Stimulated activated CD8-positive, alpha-beta memory T cell treated with anti-CD3 and anti-CD28 coated beads, Interleukin-7, amount 100 ng/mL, for 24 hours (primary cell): ENCODE measurements at regions not wholly inside any gene's neighbourhood (a gene's known extent, or its start where the extent isn't known, plus 50 kb on each side); places are given as distances from the start of the nearest gene placed in this dataset.
"Not testable (repeated sequence)": the region's sequence is repeated elsewhere in the genome, so short reads cannot be mapped to it uniquely, and the experiment has no call there.

ENCODE experiments used
- DNase-seq: peaks from one replicate; pipeline ENCODE4 v3.0.0-alpha.2; 2020; ENCODE audit warnings: low read depth

GRCh38 chr6:144922120-144922722 lies 637.1 kb downstream of the UTRN start:
- no peak for DNase-seq

DNA sequence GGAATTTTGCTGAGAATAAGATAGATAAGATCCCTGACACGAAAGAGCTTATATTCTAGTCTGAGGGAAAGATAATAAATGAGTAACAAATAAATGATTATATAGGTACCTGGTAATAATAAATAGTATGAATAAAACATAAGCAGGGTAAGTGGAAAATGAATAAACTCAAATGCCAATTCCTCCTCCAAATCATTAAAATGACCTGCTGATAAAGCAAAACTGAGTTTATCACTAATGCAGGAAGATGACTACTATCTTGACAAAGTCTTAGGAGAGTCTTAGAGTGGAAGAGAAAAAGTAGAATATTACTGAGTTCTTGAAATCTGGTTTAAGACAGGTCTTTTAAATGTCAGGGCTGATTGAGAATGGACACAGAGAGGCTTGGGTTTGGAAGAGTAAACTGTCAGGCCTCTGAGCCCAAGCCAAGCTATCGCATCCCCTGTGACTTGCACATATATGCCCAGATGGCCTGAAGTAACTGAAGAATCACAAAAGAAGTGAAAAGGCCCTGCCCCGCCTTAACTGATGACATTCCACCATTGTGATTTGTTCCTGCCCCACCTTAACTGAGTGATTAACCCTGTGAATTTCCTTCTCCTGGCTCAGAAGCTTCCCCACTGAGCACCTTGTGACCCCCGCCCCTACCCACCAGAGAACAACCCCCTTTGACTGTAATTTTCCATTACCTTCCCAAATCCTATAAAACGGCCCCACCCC lies 637.8 kb downstream of the UTRN start:
- DNase-seq: not testable (repeated sequence)

DNA sequence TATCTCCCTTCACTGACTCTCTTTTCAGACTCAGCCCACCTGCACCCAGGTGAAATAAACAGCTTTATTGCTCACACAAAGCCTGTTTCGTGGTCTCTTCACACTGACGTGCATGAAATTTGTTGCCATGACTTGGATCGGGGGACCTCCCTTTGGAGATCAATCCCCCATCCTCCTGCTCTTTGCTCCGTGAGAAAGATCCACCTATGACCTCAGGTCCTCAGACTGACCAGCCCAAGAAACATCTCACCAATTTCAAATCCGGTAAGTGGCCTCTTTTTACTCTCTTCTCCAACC lies 638.3 kb downstream of the UTRN start:
- DNase-seq: not testable (repeated sequence)

DNA sequence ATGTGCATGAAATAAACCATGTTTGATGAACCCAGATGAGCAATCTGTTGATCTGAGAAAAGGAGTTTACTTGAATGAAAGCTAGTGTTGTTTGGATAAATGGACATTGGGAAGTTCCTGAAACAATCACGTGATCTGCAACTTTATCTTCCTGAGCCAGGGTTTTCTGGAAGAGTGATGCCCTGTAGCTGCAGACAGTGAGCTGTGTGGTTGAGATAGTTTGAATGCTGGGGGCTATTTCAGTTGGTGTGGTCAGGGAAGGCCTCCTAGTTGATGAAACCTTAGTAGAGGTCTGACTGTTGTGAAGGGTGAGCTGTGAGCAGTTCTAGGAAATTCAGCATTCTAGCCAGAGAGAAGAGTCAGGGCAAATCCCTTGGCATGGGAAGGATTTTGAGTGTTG lies 643.7 kb downstream of the UTRN start:
- no peak for DNase-seq

DNA sequence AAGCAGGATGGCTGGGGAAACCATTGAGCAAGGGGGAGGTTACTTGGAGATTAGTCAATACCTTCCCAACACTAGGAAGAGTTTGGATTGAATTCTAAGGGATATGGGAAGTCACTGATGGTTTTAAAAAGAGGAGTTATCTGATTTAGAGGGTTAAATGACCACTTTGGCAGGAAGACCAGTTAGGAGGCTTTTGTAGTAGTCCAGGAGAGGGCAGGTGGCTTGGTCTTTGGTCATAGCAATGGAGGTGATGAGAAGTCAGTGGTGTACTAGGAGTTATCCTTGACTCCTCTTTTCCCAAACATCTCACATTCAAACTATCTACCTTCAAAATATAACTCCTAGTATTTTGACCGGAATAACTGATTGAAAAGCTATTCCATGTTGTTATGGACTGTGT lies 644.1 kb downstream of the UTRN start:
- no peak for DNase-seq

DNA sequence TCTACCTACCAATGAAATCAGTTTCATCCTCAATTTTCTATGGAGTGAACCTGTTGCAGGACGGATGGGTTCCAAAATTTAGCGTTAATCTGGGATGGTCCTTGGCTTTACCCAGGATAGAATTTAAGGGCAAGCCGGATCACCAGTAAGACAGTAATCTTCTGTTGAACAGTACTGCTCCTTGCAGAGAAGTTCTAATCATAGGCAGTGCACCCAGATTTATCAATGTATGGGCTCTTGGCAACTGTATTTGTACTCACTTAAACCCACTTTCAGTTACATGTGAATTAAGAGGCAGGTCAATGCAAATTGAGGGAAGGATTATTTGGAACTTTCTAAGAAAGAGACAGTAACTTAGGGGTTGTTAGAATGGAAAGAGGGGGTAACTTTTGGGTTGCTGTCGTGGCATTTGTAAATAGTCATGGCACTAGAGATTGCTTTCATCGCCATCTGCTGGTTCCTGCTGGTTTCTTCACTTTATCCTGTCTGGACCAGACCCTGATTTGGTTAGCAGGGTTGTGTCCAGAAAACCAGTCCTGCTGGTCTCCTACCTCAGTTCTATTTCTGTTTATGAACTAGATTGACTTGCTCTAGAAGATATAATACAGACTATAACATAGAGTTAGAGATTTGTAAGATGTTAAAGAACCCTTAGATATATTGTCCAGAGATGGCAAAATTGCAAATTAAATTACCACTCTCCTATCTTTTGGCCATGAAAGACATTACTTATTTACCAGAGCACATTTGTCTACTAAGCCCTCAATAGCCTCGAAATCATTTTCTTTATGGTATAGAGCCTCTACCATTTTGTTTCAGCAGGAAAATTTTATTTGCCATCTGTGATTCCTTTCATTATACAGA lies 646.3 kb downstream of the UTRN start:
- DNase-seq: peak; percentile 4

GRCh38 chr6:144932621-144933020 lies 647.5 kb downstream of the UTRN start:
- no peak for DNase-seq

DNA sequence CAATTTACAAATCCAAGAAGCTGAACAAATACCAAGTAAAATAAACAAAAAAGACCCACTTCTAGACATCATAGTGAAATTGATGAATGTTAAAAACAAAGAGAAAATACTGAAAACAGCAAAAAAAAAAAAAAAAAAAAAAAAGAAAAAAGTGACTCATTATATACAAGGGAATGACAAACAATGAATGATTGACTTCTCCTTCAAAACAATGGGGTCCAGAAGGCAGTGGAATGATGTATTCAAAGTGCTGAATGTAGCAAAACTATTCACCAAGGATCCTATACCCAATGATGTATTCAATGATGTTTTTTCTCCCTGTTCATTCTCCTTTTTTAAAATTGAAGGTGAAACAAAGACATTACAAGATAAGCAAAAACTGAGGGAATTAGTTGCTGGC lies 650.0 kb downstream of the UTRN start:
- DNase-seq: no peak

DNA sequence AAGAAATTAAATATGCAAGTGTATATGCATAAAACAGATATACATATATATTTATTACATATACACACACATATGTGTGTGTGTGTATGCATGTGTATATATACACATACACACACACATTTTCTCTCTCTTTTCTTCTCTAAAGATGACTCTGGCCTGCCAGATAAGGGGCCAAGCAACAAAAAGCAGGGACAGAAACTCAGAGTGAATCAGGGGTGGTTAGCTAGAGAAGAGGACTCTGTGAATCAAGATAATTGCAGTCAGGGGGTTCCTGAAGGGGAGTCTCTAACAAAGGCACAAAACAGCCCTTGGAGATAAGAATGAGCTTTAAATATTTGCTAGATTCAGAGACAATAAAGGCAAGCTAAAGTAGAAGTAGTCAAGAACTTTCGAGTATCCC lies 650.5 kb downstream of the UTRN start:
- no peak for DNase-seq

- DNase-seq: no peak
These were observed 651.6 kb downstream of the UTRN start for GRCh38 chr6:144936764-144937163.

DNA sequence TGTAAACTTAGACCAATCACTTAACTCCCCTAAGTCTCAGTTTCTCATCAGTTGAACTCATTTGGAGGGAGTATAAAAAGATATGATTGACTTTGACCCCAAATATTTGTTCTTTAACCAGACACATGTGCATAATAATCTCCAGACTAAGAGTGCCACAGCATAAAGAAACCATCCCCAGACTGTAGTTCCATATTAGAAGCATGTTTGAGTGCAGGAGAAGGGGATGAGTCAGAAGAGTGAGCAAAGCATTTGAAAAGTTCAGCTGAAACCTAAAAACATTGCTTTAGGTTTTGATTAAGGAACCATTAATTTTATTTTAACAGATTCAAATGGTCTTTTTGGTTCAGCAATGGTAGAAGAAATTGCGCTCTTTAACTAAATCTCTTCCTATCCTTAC lies 654.8 kb downstream of the UTRN start:
- DNase-seq: no peak

DNA sequence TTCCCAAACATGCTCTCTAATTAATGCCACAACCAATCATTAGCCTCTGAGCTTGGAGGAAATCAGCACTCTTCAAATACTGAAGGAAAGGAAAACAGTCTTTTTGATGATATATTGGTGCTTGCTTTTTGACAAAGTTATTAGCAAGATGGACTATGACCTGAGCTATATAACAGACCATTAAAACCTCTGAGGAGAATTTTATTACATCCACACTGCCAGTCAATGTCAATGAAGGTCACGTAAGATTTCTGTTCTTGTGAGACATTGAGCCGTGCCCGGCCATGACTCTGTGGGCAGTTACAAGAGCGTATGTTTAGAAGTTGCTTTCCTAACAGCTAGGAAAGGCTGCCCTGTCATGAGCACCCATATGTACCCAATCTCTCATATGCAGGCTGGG lies 659.0 kb downstream of the UTRN start:
- DNase-seq: no peak

DNA sequence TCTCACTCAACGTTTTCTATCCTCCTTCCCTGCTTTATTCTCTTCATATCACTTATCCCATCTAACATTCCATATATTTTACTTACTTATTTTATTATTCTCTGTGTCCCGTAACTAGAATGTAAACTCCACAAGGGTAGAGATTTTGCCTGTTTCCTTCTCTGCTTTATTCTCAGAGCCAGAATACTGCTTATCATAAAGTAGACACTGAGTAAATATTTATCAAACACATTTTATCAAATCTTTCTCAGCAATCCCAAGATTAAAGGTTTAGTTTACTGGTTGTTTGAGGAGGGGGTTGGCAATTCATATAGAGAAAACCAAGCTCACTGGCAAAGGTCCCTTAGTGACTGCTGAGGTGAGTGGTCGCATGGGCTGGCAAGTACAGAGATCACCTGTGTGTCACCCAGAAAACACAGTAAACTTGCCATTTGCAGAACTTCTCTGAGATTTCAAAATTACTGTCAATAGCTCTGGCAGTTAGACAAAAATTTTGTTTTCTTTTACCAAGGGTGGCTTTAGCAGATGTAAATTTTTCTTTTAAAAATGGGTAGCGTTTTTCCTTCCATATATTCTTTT lies 662.4 kb downstream of the UTRN start:
- no peak for DNase-seq

- no peak for DNase-seq
These were observed 666.7 kb downstream of the UTRN start for GRCh38 chr6:144951730-144952437.

GRCh38 chr6:144952456-144953240 lies 667.5 kb downstream of the UTRN start:
- DNase-seq: no peak

DNA sequence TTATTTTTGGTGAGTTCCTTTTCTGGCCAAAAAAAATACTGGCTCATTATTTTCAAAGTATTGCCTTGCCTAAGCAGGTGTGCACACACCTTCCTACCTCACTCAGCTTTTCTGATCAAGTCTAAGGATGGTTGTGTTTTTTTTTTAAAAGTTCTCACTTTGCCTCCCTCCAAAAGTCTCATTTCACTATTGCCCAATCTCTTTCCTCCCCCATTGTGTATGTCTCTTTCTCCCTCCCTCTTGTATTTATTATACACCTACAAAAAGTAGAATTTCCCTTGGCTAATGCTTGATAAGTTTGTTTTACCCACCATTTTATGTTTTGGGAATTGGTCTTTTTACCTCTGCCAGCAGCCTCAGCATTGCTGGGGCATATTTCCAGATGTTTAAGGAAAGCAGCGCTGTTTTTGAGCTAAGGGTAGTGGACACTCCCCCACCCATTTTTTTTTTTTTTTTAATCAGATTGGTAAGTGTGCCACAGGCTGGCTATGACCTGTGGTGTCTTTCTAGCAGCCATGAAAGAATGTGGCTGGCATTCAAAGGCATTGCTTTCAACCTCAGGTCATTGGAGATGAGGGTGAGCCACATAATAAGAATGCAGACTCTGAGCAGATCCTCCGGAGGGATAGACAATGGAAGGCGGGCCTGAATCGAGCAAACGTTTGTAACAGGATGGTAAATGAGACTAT lies 668.6 kb downstream of the UTRN start:
- no peak for DNase-seq

- DNase-seq: no peak
These were observed 669.1 kb downstream of the UTRN start for GRCh38 chr6:144954241-144954556.

DNA sequence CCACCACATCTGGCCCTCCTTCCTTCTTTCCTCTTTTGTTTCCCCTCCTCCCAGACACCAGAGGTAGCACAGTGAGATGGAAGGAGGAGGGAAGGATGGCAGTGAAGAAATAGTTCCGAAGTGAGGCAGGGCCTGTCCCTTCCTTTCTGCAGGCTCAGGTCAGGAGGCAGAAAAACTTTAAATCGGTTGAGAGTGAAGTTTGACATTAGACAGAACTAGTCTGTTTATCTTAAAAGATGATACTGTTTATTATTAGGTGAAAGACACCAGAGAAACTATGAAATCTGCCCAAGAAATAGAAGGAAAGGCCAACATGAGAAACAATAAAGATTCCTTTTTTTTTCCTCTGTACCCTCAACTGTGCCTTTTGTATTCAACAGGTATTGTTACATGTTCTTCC lies 670.3 kb downstream of the UTRN start:
- no peak for DNase-seq

DNA sequence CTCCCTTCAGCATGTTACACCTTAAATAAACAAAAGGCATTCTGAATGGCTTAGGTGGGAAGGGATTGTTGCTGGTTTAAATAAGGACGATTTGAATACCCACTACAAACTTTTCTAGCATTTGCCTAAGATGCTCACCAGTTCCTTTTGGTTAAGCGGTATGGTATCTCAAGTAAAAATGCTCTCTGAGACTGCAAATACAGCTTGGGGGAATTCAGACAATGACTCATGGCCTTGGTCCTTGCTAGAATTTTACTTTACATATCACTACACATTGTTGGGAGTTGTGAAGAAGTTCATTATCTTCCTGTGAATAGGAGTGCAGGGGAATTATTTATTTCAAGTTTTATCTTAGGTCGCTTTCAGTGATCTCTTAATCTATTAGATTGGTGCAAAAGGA lies 670.7 kb downstream of the UTRN start:
- no peak for DNase-seq

DNA sequence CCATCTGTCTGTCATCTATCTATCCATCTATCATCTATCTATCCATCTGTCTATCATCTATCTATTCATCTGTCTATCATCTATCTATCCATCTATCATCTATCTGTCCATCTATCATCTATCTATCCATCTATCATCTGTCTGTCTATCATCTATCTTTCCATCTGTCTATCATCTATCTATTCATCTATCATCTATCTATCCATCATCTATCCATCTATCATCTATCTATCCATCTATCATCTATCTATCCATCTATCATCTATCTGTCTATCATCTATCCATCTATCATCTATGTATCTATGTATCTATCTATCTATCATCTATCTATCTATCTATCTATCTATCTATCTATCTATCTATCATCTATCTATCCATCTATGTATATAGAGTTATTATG lies 671.6 kb downstream of the UTRN start:
- DNase-seq: not testable (repeated sequence)
